KOPT-K1 (cell line): ENCODE measurements at regions not wholly inside any gene's neighbourhood (a gene's known extent, or its start where the extent isn't known, plus 50 kb on each side); places are given as distances from the start of the nearest gene placed in this dataset.
"Not testable (repeated sequence)": the region's sequence is repeated elsewhere in the genome, so short reads cannot be mapped to it uniquely, and the experiment has no call there.

ENCODE experiments used
- H3K27ac ChIP-seq: fragments of 200-600 bp; sonication (generic); 2 replicates; pipeline ENCODE4 v1.5.1; 2016; ENCODE audit warnings: antibody characterized with exemption, mild to moderate bottlenecking, low read depth, low read length; ENCODE audit not compliant: poor library complexity, severe bottlenecking
- H3K36me3 ChIP-seq: fragments of 200-600 bp; sonication (generic); 2 replicates; pipeline ENCODE4 v1.5.1; 2017; ENCODE audit warnings: antibody characterized with exemption, mild to moderate bottlenecking, low read length, moderate library complexity; ENCODE audit not compliant: insufficient read depth
- H3K9me3 ChIP-seq: fragments of 200-600 bp; sonication (generic); 2 replicates; pipeline ENCODE4 v1.5.1; 2017; ENCODE audit warnings: antibody characterized with exemption, low read length, mild to moderate bottlenecking; ENCODE audit not compliant: insufficient read depth, poor library complexity, severe bottlenecking

DNA sequence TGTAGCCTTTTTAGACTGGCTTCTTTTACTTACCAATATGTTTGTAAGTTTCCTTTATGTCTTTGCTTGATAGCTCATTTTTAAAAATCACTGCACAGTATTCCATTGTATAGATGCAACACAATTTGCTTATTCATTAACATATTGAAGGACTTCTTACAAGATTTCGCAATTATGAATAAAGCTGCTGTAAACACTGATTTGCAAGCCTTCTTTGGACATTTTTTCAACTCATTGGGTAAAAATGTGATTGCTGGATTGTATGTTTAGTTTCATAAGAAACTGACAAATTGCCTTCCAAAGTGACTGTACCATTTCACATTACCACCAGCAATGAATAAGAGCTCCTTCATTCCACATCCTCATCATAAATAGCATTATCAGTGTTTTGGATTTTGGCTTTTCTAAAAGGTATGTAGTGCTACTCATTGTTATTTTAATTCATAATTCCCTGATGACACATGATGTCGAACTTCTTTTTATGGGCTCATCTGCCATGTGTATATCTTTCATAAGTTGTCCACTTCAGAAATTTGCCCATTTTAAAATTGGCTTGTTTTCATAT lies 80.7 kb downstream of the TFAP2B start:
- no peak overlapping the region for H3K27ac ChIP-seq
- H3K36me3 ChIP-seq = no peaks in the 10 kb centered on the region
- H3K9me3 ChIP-seq = no peaks in the 10 kb centered on the region

DNA sequence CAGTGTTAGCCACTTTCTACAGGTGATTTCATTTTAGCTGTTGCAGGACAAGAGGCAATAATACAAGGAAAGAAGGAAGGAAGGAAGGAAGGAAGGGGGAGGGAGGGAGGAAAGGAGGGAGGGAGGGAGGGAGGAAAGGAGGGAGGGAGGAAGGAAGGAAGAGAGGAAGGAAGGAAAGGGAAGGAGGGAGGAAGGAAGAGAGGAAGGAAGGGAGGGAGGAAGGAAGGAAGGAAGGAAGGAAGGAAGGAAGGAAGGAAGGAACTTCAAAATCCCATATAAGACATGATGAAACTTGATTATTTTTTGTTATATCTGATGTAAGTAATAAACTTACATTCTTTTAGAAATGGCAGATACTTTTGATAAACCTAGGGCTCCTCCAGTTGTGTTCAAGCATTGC lies 83.6 kb downstream of the TFAP2B start:
- Histone ChIP-seq H3K27ac (no peak overlapping the region), H3K36me3 (no peaks in the 10 kb centered on the region), H3K9me3 (no peaks in the 10 kb centered on the region)

DNA sequence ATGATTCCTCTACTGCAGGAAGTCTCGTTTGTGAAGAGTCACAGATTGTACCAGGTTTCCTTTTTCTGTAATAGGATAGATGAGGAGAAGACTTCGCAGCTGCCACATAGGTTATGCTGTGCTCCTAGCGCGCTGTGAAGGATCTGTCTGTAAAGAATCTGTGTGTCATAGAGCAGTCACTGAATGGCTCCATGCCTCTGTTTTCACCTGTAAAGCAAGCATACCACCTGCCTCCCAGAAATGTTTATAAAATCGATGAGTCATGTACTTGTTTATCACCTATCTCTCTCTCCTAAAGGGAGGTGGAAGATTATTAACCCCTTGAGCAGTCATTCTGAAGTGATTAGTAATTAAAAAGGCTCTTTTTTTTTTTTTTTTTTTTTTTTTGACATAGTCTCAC lies 86.6 kb downstream of the TFAP2B start:
- Histone ChIP-seq H3K36me3 (no peaks in the 10 kb centered on the region), H3K9me3 (no peaks in the 10 kb centered on the region), H3K27ac (no peak overlapping the region)

DNA sequence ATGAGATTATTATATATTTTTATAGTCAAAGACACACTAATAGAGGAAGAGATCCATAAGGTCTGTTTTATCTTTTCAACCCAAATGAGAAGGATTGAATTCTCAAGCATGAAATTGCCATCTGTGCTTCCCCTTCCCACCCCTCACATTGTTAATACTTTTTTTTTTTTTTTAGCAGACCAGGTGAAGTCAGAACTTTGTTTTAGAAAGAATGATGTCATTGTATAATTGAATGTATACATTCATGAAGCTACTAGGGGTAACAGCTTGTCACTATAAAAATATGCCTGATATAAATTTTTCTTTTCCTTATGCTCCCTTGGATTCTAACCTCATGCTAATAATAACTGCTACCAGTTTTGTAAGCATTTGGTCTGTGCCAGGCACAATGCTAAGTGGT lies 88.9 kb downstream of the TFAP2B start:
- no peaks in the 10 kb centered on the region for H3K9me3 ChIP-seq
- no peak overlapping the region for H3K27ac ChIP-seq
- H3K36me3 ChIP-seq = no peaks in the 10 kb centered on the region

DNA sequence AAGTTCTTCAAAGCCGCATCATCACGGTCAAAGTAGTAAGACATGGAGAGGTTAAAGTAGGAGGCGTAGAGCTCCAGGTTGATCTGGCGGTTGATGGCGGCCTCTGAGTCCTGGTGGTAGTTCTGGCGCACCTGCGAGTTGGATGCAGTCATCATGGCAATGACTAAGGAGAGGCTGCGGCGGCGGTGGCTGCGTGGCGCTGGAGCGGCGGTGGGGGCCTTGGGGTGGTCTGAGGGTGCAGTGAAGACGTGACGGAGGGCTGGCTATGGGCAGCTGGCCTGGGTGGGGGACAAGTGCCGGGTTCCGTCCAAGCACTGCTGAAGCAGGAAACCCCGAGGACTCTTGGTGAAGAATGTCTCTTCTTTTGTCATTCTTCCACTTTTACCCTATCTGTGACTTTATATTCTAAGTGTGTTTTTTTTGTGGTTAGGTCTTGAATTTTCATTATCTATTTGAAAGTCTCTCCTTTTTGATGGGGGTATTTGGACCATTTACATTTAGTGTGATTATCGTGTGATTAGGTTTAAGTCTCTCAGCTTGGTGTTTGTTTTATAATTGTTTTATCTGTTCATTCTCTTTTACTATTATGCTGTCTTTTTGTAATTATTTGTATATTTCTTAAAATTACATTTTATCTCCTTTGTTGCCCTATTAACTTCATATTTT lies 94.6 kb downstream of the TFAP2B start:
- H3K9me3 ChIP-seq = peaks cover 6% of the 10 kb centered on the region
- H3K27ac ChIP-seq = no peak overlapping the region
- no peaks in the 10 kb centered on the region for H3K36me3 ChIP-seq

DNA sequence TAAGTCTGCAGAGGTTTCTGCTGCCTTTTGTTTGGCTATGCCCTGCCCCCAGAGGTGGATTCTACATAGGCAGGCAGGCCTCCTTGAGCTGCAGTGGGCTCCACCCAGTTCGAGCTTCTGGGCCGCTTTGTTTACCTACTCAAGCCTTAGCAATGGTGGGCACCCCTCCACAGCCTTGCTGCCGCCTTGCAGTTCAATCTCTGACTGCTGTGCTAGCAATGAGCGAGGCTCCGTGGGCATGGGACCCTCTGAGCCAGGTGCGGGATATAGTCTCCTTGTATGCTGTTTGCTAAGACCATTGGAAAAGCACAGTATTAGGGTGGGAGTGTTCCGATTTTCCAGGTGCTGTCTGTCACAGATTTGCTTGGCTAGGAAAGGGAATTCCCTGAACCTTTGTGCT lies 102.7 kb downstream of the TFAP2B start:
- H3K9me3 ChIP-seq, H3K27ac ChIP-seq, H3K36me3 ChIP-seq: not testable (repeated sequence)

DNA sequence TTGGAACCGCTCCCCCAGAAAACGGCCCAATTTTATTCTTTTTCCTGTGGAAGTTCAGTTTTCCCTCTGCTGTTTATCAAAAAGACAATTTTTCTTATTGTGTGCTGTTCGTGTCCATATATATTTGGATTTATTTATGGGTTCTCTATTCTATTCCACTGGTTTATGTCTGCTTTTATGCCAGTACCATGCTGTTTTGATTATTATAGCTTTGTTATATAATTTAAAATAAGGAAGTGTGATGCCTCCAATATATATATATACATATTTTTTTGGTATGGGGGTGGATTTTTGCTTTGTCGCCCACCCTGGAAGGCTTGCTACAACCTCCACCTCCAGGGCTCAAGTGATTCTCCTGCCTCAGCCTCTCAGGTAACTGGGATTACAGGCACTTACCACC lies 103.3 kb downstream of the TFAP2B start:
- Histone ChIP-seq H3K36me3 (no peaks in the 10 kb centered on the region), H3K9me3 (no peaks in the 10 kb centered on the region)

DNA sequence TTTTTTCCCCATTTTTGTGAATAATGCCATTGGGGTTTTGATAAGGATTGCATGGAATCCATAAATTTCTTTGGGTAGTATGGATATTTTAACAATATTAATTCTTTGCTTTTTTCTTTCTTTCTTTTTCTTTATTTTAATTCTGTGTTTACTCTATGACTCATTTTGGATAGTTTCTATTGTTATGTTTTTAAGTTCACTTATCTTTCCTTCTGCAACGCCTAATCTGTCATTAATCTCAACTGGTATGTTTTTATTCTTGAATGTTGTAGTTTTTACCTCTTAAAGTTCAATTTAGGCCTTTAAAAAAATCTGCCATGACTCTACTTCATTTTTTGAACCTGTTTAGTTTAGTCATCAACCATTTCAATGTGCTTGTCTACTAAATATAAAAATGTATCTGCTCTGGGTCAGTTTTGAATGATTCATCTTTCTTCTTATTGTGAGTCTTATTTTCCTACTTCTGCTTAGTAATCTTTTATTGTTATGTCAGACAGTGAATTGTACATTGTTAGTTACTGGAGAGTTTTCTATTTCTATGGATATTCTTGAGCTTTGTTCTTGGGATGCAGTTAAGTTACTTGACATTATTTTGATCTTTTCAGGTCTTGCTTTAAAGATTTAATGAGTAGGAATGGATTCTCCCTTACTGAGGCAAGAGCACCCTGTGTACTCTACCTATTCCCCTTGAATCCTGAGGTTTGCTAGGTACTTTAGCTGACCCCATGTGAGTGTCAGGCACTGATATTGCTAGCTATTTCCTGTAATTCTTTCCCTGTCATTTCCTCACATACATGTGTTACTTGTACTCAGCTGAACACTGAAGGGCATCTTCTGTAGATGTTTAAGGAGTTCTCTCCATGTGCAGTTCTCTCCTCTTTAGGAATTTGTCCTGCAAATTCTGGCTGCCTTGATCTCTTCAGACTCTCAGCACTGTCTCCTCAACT lies 104.2 kb downstream of the TFAP2B start:
- no peaks in the 10 kb centered on the region for H3K9me3 ChIP-seq
- no peak overlapping the region for H3K27ac ChIP-seq
- no peaks in the 10 kb centered on the region for H3K36me3 ChIP-seq

More for the DNA sequence above, 103.3 kb downstream of the TFAP2B start:
- no peak overlapping the region for H3K27ac ChIP-seq

DNA sequence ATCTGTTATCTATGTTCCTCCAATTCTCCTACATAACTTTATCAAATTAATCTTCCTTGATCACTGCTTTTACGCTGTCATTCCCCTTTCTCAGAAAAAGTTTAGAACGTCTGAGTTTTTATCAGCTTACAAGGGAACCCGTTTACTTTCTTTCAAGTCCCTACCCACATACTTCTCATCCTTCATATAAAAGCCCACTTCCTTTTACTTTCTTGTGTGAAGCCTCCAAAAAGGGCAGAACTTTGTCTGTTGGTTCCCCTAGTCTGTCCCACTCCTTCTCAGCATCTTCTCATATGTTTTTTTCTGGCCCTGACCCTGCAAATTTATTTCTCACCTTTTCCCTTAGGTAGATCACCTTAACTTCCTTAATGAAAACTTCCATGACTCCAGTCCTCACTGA lies 106.1 kb downstream of the TFAP2B start:
- no peaks in the 10 kb centered on the region for H3K9me3 ChIP-seq
- no peak overlapping the region for H3K27ac ChIP-seq
- no peaks in the 10 kb centered on the region for H3K36me3 ChIP-seq

DNA sequence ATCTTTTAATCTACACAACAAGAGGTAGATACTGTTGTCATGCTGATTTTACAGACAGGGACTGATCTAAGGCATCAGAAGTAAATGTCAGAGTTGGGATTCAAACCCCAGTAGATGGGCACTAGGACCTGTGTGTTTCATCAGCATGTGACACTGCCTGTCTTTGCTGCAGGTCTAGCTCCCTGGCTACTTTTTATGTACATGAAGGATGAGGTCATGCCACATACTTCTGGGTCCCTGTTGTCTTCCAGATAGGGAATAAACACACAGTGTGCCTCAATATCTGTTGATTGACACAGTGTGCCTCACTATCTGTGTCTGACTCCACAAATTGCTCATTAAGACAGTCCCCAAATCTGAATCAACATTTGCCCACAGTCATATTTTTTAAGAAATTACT lies 106.9 kb downstream of the TFAP2B start:
- H3K9me3 ChIP-seq = no peaks in the 10 kb centered on the region
- H3K36me3 ChIP-seq = no peaks in the 10 kb centered on the region
- no peak overlapping the region for H3K27ac ChIP-seq

DNA sequence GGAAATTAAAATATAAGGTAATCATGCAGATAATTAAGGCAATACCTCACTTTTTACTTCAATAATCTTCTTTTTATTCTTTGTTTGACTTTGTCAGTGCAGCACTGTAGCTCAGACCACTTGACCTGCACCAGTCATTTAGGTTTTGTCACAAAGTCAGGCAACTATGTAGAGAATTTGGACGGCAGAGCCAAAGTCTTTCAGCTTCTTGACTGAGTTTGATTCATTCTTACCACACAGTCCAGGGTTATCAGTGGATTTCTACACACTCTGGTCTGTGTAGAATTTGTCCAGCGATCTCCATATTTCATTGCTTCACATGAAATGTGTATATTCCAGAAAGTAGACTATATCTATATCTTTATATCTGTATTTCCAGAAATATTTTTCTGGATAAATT lies 107.3 kb downstream of the TFAP2B start:
- no peak overlapping the region for H3K27ac ChIP-seq
- no peaks in the 10 kb centered on the region for H3K9me3 ChIP-seq
- H3K36me3 ChIP-seq = no peaks in the 10 kb centered on the region

DNA sequence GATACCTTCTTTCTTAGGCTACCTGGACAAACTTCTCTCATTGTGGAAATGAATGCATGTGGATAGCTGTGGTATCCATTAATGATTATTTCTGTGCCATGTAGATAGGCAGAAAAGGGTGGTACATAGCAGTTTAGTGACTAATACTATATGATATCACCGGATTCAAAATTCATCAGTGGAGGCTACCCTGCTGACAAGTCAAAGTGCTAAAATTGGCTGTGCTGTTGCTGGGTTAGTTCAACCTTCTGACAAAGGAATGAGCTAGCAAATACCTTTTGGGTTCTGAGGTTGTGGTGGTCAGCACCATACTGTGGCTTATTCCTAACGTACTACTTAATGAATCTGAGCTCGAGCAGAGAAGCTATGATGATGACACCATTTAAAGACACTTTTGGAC lies 109.1 kb downstream of the TFAP2B start:
- H3K27ac ChIP-seq = no peak overlapping the region

DNA sequence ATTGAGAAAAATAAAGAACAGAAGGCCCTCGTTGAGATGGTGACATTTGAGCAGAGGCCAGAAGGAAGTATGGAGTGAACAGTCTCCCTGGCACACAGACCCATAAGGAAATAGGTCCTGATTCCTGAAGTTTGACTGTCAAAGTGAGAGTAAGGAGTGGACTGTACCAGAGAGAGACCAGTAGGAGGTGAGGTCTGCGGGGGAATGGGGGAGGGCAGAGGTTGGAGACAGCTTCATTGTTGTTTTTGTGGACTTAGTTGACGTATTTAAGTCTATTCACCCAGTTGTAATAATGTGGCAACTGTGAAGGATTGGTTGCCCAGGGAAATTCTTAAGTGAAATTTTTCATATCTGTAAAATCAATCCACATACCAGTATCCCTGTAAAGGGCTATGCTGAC lies 110.7 kb downstream of the TFAP2B start:
- no peaks in the 10 kb centered on the region for H3K9me3 ChIP-seq
- H3K27ac ChIP-seq = no peak overlapping the region
- no peaks in the 10 kb centered on the region for H3K36me3 ChIP-seq

More for the DNA sequence above, 109.1 kb downstream of the TFAP2B start:
- H3K36me3 ChIP-seq = no peaks in the 10 kb centered on the region
- no peaks in the 10 kb centered on the region for H3K9me3 ChIP-seq

DNA sequence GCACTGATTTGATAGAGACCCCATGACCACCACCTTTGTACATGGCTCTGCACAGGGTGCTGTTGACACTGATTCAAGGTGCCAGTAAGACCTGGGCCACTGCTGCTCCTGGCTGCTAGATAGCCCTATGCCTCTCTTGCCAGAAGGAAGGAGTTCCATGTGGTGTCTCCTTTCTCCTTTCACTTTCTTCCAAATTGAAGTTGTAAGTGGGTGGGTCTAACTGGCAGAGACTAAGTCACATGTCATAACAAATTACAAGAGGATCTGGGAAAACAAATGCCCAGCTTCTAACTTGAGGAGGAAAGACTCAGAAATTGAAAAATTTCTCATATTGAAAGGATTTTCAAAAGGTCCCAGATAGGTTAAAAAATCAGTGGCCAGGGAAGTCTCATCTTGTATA lies 116.8 kb downstream of the TFAP2B start:
- no peak overlapping the region for H3K27ac ChIP-seq
- H3K36me3 ChIP-seq = no peaks in the 10 kb centered on the region
- no peaks in the 10 kb centered on the region for H3K9me3 ChIP-seq

DNA sequence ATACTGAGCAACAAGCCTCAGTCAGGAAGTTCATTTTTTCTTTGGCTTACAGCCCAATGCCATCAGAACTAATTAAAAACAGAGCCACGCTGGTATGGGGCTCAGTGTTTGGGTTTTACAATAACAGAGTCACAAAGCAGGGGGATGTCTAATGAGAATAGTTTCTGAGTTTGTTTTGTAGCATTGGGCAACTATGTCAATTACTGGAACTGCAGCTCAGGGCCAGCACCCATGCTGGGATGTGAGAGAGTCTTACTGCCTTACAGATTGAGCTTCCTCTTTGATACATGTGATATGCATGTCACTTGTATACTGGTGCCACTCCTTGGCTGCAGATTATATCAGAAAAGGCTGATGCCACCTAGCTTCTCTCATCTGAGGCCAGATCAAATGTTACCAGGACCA lies 117.6 kb downstream of the TFAP2B start:
- no peak overlapping the region for H3K27ac ChIP-seq

More for the DNA sequence above, 117.6 kb downstream of the TFAP2B start:
- Histone ChIP-seq H3K36me3 (no peaks in the 10 kb centered on the region), H3K9me3 (no peaks in the 10 kb centered on the region)
